D721Med (cell line): ENCODE measurements at regions not wholly inside any gene's neighbourhood (a gene's known extent, or its start where the extent isn't known, plus 50 kb on each side); places are given as distances from the start of the nearest gene placed in this dataset.
"Not testable (repeated sequence)": the region's sequence is repeated elsewhere in the genome, so short reads cannot be mapped to it uniquely, and the experiment has no call there.

ENCODE experiments used
- DNase-seq: peaks from one replicate; pipeline ENCODE4 v3.0.0; 2011; ENCODE audit warnings: low spot score; ENCODE audit not compliant: insufficient read length
- FAIRE-seq: peaks from 2 replicates; lab custom pipeline; 2011; peaks lifted over from hg19 to GRCh38; lab: Jason Lieb, UNC
- CTCF ChIP-seq: IDR thresholded peaks from 2 replicates; pipeline ENCODE4 v1.5.1; 2012; ENCODE audit warnings: mild to moderate bottlenecking, control low read depth; ENCODE audit not compliant: insufficient read depth; ENCODE audit errors: missing control alignments

DNA sequence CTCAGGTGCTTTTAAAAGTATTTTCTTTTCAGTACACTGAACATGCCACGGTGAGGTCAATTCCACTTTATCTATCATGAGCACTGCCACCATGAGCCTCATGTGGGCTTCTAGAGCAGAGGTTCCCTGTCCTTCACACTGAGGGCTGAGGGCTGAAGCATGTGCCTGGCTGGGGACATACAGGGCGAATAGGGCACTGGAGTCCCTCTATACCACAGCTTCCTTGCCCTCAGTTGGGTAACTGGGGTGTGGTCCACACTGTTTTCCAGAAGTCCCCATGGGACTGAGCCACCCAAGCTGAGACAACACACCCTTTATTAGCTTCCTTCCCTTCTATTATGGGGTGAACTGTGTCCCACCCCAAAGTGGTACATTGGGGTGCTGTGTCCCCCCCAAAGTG lies 172.2 kb upstream of the ID2 start:
- no peak for FAIRE-seq
- DNase-seq = no peak
- no peak for TF ChIP-seq CTCF

GRCh38 chr2:8510055-8510454 lies 171.8 kb upstream of the ID2 start:
- not testable (repeated sequence) for FAIRE-seq, DNase-seq

- no peak for TF ChIP-seq CTCF
- FAIRE-seq (no peak), DNase-seq (no peak)
These were observed 171.3 kb upstream of the ID2 start for GRCh38 chr2:8510519-8510918.

DNA sequence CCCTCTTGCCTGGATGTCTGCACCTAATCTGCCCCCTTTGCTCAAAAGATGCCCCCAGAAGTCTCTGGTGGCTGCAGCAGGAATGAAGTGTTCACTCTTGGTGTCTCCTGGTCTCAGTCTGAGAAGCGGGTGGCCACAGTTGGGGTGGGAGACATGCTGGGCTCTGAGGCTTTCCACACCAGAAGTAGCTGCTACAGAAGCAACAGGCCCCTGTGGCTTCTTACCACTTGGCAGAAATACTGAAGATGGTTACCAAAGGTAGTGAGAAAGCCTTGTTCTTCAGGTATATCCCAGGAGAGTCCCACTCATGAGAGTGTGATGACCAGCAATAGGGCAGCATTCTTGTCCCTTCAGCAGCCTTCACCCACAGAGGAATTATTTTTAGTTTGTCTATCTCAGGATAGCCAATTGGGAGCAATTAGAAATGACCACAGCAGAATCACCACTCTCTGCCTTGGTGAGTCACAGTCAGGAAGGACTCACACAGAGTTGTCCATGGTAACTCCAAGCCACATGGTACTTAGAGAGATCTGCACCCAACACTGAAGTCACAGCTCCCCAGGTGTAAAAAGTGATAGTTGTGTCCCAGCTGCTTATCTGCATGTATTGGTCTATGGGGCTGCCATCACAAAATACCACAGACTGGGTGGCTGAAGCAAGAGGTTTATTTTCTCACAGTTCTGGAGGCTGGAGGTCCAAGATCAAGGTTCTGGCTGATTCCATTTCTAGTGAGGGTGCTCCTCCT lies 169.8 kb upstream of the ID2 start:
- no peak for TF ChIP-seq CTCF
- no peak for FAIRE-seq
- DNase-seq = no peak

DNA sequence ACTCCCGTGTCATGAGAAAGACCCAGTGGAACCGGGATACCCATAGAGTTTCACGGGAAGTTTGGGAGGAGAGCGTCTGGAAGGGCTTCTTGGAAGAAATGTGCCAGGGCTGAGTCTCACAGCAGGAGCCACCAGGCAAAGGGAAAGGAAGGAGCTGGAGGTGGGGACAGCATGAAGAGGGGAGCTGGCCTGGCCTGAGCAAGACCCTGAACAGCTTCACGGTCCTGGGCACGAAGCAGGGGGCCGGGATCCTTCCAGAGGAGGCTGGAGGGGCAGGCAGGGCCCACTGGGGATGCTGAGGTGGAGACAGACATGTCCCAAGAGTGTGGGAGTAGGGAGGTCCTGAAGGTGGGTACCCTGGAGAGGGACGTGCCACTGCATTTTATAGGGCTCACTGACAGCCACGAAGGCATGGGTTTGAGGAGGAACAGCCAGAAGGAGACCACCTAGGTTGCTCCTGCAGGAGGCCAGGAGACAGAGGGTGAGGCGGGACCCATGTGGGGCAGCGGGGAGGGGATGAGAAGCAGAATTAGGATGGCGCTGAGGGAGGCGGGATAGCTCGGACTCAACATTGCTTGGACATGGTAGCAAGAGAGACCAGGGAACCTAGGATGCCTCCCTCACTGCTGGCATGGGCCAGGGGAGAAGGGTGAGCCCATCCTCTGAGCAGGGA lies 168.1 kb upstream of the ID2 start:
- no peak for DNase-seq
- no peak for TF ChIP-seq CTCF
- FAIRE-seq = no peak

DNA sequence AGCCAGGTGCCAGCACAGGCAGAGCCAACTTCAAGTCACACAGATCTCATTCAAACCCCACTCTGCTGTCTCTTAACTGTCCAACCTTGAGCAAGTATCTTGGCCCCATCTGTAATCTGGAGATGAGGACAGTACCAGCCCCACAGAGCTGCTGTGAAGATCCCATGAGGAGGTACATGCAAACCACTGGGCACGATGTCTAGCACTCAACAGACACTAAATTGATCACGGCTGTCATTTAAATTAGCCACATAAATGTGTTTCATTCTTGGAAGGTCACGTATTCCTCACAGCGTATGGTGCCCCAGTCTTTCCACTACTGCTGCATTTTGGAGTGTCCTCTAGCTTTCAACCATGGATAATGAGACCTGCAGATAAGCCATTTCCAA lies 167.6 kb upstream of the ID2 start:
- FAIRE-seq (no peak), DNase-seq (no peak)
- TF ChIP-seq CTCF = no peak

- no peak for TF ChIP-seq CTCF
- DNase-seq = no peak
- no peak for FAIRE-seq
These were observed 166.8 kb upstream of the ID2 start for GRCh38 chr2:8514796-8515758.
